Head of caudate nucleus (tissue), 42 donors: ENCODE measurements at regions not wholly inside any gene's neighbourhood (a gene's known extent, or its start where the extent isn't known, plus 50 kb on each side); places are given as distances from the start of the nearest gene placed in this dataset.

Experiments used
- DNase-seq, 42 donors: peaks; one replicate each; pipeline versions ENCODE4 v3.0.0 to v3.0.0-alpha.2; 2020 to 2021; ENCODE audit warnings: mixed read lengths in 7 of 42
- intact Hi-C: fragments of 100-400 bp; cut with DNase I; formaldehyde crosslinking; loops from one replicate; pipeline ENCODE4 v1.15.0; 2022

DNA sequence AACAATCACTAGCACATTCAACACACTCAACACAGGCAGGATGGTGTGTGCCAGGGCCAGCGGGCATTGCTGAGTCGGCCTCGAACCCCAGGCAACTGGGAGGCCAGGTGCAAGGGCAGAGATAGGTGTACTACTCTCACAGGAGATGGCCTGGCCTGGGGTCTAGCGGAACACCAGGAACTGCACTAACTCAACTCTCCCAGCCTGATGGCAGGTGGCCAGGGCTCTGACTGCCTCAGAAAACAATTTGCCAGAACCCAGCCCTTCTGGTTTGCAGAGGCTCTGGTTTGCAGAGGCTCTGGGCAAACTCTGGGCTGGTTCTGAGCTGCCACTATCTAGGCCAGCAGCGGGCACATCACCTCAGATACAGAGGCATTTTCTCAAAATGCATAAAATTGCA is 229.2 kb upstream of the CHRNA7 start:
- peak; percentile 15 to 86 (median 64) for DNase-seq
- intact Hi-C loops: no loop called here

DNA sequence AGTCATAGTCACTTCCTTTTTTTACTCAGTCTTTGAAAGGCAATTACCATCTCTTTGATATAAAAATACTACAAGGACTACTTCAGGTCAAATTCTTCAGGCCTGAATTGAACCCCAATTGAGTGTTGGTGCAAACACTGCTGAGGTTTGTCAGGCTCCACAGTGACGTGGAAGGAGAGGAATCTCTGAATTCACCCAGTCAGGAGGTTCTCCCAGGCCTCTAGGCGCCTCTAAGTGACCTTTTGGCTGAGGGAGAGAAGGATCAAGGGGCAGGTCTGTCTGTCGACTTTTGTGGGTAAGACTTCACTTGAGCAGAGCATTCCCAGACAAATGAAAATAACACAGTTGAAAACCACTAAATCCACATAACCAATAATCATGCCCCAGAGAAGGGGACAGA is 227.6 kb upstream of the CHRNA7 start:
- DNase-seq: no peak
- intact Hi-C loops: no loop called here

DNA sequence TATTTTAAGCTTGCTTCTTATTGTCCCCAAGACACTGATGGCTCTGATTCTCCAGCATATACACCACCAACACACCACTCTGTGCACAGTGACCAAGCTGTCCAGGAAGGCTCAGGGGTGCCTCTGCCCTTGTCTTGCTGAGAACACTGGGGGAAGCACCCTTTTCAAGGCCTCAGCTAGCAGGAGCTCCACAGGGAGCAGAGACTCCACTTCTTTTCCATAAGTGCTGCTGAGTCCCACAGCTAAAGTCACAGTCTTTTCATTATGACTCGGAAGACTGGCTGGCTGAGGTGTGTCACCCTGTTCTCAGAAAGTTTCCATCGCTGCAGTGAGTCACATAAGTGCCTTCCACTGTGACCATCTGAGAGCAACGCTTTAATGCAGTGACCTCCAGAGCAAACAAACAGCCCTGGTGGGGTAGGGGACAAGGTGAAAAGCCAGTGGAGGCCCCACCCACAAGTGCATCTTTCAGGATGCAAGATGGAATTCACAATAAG is 226.9 kb upstream of the CHRNA7 start:
- intact Hi-C loops: no loop called here
- no peak for DNase-seq

DNA sequence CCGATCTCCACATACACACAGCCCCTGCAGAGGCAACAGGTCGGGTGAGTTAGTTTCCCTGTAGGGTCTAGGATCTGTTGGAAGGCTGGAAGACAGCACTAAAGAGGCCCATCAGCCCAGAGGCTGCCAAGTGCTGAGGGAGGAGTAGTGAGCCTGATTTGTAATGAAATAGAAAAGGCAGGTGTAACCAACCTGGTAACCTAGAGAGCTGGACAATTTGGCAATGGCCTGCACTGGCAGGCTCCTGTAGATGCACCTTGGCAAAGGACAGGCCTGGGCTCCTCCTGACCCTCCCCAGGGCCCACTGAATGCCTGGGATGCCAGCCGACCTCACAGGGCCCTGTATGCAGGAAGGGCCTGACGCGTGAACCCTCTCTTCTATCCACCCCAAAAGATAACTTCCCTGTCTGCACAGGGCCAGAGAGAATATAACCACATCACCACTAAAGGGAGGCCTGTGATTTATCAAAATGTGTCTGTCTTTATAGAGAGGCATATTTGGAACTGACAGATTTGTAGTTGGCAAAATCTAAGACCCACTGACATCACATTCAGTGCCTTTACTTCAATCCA is 225.1 kb upstream of the CHRNA7 start:
- DNase-seq: peak in 1 of 42 donors; percentile 28
- intact Hi-C loops: no loop called here

DNA sequence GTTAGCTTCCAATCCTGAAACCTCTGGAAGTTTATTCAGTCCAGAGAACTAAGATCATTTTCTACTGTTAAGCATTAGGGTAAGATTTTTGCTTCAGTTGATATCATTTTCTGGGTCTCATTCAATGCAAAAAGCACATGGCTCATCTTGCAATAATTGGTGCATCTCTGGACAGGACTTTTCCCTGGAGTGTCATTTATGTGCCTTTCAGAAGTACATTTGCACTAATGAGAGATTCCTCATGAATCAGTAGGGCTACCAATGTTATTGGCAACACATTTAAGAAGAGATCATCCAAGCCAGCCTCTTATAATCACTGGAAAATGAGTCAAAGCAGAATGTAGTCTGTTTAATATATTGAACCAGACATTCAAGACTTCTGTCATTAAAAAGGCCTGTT is 224.2 kb upstream of the CHRNA7 start:
- intact Hi-C loops: no loop called here
- DNase-seq: no peak

DNA sequence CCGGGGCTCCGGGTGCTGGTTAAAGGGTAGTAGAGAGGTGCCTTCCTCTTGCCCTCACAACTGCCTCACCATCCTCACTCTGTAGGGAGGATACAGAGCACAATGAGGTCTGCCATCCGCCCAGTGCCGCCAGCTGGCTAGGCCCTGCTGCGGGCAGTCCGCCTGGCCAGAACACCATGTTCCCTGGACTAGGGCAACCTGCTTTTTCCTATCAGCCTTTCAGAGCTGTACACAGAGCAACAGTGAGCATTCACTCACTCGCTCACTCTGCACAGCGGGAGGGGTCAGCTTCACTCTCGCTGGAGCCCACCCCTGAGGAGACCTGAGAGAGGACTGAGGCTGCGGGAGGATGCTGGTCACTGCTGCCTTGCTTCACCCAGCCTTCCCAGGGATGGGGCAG is 218.7 kb upstream of the CHRNA7 start:
- intact Hi-C loops: no loop called here

DNA sequence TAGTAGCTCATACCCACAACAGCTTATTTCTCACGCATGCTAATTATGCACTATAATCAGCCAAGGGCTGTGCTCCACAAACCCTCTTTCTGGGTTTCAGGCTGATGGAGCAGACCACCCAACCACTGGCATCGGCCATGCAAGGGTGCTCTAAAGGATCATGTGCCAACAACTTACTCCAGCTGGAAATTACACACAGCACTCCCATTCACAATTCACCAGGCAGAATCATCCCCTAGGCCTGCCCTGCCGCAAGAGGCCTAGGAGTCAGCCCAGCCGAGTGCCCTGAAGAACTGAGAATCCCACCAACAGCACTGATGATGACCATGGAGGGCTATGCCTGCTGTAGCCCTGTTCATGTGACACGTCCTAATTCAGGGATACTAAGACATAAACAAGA is 216.2 kb upstream of the CHRNA7 start:
- intact Hi-C loops: no loop called here
- peak in 33 of 42 donors; percentile 24 to 78 (median 53) for DNase-seq

More for the DNA sequence above, 218.7 kb upstream of the CHRNA7 start:
- peak; percentile 34 to 90 (median 74) for DNase-seq

DNA sequence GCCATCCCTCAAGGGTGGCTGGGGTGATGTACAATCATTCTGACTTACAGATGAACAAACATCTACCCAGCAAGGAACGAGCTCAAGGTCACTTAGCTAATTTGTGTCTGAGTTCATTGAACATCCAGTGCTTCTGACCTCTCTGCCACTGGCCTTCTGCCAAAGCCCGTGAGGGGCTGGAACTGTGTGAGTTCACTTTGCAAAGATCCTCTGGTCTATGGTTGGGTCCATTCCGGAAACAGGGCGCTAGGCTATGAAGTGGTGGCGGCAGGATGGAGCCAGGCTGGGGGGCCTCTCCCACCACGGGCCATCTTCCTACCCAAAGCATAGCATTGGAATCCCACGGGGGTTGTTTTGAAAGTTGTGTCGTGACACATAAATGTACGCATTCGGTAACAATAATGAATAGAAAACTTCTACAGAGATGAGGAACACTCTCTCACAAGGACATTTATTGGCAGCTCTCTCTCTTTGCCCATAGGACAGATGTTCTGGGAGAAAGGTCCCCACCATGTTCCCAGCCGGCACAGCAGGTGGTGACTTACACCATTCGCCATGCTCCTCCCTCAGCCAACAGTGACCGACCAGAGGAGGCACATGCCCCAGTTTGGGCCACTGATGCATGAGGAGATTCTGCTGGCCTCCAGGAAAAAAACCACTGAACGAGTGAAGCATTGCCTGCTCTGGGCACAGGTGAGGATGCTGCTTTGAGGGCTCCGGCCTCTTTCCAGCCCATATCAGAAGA is 214.7 kb upstream of the CHRNA7 start:
- DNase-seq: peak in 7 of 42 donors; percentile 20 to 69 (median 37)
- intact Hi-C loops: no loop called here

DNA sequence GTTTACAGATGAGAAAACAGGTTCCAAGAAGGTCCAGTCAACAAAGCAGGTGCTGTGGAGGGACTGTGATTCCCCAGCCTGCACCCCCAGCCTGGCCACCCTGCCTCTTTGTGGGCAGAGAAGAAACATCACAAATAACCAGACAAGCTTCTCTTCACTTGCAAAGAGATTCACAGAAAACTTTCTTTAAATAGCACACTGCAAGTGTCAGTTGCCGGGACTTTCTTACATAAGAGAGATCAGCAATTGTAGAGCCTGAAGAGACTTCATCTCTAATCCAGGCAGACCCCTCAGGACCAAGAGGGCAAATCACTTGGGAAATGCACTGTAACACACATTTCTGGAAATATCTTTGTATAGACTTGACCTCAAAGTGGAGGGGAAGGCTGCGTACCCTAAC is 207.9 kb upstream of the CHRNA7 start:
- intact Hi-C loops: no loop called here
- DNase-seq: peak in 4 of 42 donors; percentile 2 to 35 (median 26)

DNA sequence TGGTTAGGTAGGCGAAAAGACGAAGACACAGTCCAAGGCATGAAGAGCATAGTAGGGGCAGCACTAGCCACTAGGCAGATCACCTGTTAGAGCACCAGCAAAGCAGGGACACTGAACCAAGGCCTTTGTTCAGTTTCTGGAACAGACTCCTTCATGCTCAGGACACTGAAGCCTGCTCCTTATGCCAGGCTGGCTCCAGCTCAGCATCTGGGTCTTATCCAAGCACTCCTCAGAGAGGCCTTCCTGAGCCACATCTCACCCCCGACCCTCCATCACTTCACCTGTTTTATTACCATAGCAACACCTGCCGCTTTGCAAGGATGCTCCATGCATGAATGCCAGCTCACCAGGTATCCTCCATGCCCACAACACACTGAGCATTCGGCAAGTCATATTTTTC is 206.3 kb upstream of the CHRNA7 start:
- DNase-seq: peak in 10 of 42 donors; percentile 30 to 61 (median 44)
- intact Hi-C loops: no loop called here

DNA sequence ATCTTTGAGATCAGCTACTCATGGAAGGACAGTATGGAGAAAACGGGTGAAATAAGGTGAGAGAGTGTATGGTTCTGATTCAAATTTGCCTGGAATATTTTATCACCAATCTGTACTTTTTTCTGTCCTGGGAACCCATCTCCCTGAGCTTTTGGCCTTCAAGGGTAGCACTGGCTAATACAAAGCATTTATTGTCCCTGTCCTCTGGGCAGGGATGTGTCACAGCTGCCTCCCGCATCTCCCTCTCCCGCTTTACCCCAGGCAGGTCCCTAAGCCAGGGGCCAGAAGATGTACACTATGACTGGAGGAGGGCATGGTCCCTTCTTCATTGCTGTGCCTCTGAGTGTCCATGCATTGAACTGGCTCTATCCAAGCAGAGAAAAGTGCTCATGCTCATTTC is 201.7 kb upstream of the CHRNA7 start:
- DNase-seq: peak in 9 of 42 donors; percentile 45 to 73 (median 53)
- intact Hi-C loops: no loop called here

DNA sequence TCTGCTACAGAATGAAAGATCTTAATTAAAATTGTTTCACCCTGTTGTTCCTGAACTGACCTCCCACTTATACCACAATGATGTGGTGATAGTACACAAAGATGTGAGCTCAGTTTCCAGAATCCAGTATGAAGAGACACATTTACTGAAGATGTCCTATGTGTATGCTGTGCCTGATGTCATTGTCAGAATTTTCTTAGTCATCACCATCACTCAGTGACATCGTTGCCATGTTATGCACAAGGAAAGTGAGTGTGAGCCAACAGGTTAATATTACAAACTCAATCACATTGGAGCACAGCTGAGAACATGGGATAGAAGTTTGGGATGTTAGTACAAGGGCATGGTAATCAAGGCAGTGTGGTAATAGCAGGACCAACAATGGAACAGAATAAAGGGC is 199.7 kb upstream of the CHRNA7 start:
- DNase-seq: no peak
- intact Hi-C loops: no loop called here

DNA sequence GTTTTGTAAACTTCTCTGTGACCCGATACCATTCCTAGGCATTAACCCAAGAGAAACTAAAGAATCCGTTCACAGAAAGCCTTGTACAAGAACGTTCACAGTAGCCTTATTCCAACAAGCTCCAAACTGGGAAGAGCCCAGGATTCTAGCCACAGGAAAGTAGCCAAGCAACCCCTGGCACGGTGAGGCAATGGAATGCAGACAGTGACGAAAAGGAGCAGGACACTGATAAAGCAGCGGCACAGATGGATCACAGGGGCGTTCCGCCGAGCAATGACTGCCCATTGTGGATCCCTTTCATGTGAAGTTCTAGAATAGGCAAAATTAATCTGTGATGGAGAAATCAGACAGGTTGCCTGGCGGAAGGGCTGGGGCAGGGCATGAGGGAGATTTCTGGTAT is 198.7 kb upstream of the CHRNA7 start:
- intact Hi-C loops: no loop called here
- DNase-seq: no peak

DNA sequence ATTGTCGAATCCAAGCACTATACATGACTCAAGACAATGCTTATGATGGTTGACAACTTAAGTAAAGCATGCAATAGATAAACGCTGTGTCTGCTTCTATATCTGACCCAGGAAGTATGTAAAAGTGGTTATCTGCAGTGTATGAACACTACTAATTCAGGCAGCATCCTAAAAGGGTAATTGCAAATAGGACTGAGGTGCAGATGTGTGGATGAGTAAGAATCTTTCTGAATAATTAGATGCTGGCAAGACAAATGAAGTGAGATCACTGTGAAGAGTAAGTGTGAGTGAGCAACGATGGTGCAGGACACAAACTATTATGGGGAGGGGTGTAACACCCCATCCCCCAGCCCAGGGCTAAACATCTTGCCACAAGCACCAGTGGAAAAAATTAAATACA is 195.7 kb upstream of the CHRNA7 start:
- no peak for DNase-seq
- intact Hi-C loops: no loop called here

DNA sequence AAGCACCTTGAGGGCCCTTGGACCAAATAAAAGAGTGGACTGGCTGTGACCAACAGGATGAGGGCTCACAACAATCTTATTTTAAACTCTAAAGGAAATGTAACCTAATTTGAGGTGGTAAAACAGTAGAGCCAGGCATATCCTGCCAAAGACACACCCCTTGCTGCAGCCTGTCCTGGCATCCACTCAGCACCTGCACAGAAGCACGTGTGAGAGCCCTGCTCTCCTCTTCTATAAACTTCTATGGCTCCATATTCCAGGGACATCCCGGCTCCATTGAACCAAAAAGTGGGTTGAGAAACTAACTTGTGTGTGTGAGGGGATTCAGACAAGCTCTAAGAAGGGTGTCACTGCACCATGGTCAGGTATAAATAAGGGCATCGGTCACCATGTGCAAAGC is 190.9 kb upstream of the CHRNA7 start:
- no peak for DNase-seq
- intact Hi-C loops: no loop called here

DNA sequence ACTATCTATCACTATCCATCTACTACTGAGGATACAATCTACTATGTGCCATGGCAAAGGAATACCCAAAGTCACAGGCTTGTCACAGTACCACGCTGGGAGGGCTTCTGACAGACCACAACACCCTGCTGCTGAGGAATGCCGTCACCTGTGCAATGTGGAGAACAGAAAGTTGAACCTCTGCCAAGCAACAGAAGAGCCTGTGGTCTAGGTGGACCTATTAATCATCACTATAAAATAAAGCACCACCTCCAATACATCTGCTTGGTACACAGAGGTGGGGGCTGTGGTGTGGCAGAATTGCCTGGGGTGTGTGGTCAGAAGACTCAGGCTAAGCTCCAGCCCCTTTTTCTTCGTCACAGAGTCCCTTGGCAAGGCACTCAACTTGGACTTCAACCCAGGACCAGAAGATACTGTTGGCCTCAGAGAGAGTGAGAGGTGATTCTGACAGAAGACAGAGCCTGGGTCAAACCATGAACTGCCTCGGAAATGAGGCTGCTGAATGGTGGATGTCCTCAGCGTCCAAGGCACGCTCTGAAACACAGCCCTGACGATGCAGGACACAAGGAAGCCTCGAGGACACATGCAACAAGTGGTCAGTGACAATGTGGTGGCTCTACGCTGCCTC is 189.4 kb upstream of the CHRNA7 start:
- intact Hi-C loops: no loop called here

DNA sequence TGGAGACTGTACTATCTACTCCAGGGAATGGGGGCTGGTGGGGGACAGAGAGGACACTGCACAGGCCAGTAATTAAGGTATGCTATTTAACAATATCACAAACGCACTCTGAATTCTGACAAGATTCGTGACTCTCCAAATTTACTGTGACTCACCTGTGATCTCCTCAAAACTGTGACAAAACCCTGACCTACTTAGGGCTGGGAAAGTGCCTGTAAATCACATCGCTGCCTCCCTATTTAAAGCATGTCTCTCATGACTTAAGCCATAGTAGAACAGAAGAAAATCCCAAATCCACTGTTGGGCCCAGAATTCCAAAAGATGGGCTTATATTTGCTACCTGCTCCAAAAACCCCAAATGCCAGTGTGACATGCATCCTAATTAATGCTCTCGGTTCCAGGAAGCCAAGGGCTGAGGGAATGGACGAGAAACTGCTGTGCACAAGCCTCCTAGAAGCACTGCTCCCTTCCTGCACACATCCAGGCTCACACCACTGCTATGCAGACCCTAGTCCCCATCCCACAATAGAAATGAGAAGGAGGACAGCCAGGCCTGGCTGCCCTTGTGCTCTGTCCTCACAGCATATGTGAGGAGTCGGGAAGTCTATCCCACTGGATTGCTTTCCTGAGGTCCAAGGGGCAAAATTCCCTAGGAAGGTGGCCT is 187.7 kb upstream of the CHRNA7 start:
- DNase-seq: peak in 4 of 42 donors; percentile 42 to 73 (median 56)
- intact Hi-C loops: no loop called here

More for the DNA sequence above, 189.4 kb upstream of the CHRNA7 start:
- peak in 1 of 42 donors; percentile 35 for DNase-seq

DNA sequence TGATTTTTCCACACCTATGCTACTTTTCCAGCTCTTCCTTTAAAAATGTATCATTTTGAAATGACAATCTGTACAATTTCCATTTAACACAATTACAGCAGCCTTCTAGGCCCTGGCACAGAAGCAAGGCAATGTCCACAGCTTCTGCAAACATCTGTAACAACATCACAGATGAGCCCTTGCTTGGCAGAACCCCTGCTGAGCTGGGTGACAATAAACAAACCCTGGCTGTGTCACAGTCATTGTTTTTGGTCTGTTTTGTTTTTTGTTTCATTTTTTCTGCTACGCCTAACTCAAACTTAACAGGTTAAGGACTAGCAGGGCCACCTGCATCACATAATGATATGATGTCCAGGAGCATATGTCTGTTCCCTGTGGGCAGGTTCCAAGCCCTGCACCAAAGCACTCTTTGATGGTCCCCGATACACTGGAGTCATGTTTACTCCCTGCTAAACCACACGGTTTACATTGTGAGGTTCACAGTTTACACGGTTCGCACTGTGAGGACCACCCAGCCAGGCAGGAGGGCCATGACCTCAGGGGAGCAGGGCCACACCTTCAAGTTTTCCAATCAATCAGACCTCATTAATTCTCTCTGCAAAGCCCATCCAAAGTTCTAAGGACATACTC is 186.8 kb upstream of the CHRNA7 start:
- intact Hi-C loops: no loop called here
- DNase-seq: peak in 41 of 42 donors; percentile 35 to 90 (median 76)

DNA sequence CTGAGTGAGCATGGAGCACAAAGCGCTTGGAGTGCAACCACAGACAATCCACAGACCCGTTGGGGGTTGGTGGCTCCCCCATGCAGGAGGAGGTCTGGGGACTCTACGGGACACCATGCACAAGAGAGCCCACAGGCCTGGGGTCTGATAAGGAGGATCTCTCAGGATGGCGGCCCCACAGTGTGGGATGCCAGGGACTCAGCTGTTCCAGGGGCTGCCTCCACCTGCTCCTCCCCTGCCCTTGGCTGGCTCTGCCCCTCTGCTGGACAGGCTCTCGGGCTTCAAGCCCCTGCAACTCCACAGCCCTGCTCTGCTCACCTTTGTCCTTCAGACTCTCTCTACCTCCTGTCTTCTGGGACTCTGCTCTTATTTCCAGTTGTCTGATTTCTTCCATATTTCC is 184.5 kb upstream of the CHRNA7 start:
- DNase-seq: no peak
- intact Hi-C loops: no loop called here
